Endodermal cell (in vitro differentiated cells): ENCODE measurements at regions not wholly inside any gene's neighbourhood (a gene's known extent, or its start where the extent isn't known, plus 50 kb on each side); places are given as distances from the start of the nearest gene placed in this dataset.

Experiments used
- DNase-seq: peaks from one replicate; pipeline ENCODE4 v3.0.0-alpha.2; 2017
- H3K27ac ChIP-seq: 2 replicates; pipeline ENCODE4 v1.5.1; 2013; ENCODE audit warnings: mild to moderate bottlenecking, low read depth, low read length, moderate library complexity
- H3K27me3 ChIP-seq: 2 replicates; pipeline ENCODE4 v1.6.1; 2013; ENCODE audit warnings: mild to moderate bottlenecking, low read length, moderate library complexity; ENCODE audit not compliant: insufficient read depth, control insufficient read depth, poor library complexity, severe bottlenecking
- H3K36me3 ChIP-seq: 2 replicates; pipeline ENCODE4 v1.7.0; 2013; ENCODE audit warnings: mild to moderate bottlenecking, low read length, moderate library complexity; ENCODE audit not compliant: control insufficient read depth, insufficient read depth
- H3K4me1 ChIP-seq: one replicate; pipeline ENCODE4 v1.7.0; 2013; ENCODE audit warnings: low read length; ENCODE audit not compliant: control insufficient read depth, insufficient read depth
- H3K4me3 ChIP-seq: 2 replicates; pipeline ENCODE4 v1.5.1; 2013; ENCODE audit warnings: mild to moderate bottlenecking, low read length, moderate library complexity
- H3K9ac ChIP-seq: 2 replicates; pipeline ENCODE4 v1.6.1; 2013; ENCODE audit warnings: mild to moderate bottlenecking, low read length, moderate library complexity; ENCODE audit not compliant: poor library complexity, severe bottlenecking; ENCODE audit errors: extremely low read depth
- H3K9me3 ChIP-seq: 2 replicates; pipeline ENCODE4 v1.6.1; 2013; ENCODE audit warnings: mild to moderate bottlenecking, low read length, moderate library complexity; ENCODE audit not compliant: control insufficient read depth
- H3K27ac Mint-ChIP-seq: 2 replicates; pipeline ENCODE4 v1.8.0; 2020; ENCODE audit warnings: mixed read lengths
- H3K27me3 Mint-ChIP-seq: 2 replicates; pipeline ENCODE4 v1.8.0; 2021; ENCODE audit warnings: mild to moderate bottlenecking, mixed read lengths; ENCODE audit not compliant: insufficient read depth
- H3K36me3 Mint-ChIP-seq: 2 replicates; pipeline ENCODE4 v1.8.0; 2020; ENCODE audit warnings: low read depth, mixed read lengths
- H3K4me1 Mint-ChIP-seq: 2 replicates; pipeline ENCODE4 v1.8.0; 2020; ENCODE audit warnings: mixed read lengths
- H3K4me3 Mint-ChIP-seq: 2 replicates; pipeline ENCODE4 v1.8.0; 2020; ENCODE audit warnings: mild to moderate bottlenecking, moderate library complexity, mixed read lengths
- H3K9me3 Mint-ChIP-seq: 2 replicates; pipeline ENCODE4 v1.8.0; 2020; ENCODE audit warnings: mild to moderate bottlenecking, mixed read lengths
- WGBS, 2 experiments: methylation state at CpG; one replicate each; pipeline versions ENCODE4 v1.1.5 to v1.1.7; 2013; ENCODE audit warnings: missing lambda C conversion rate in 2 of 2, mixed read lengths in 1 of 2; ENCODE audit not compliant: insufficient coverage in 1 of 2, insufficient read length in 1 of 2; 5-methylcytosine and 5-hydroxymethylcytosine counted together
- TF ChIP-seq, protein P1 (sequence below): fragments of 200-600 bp; sonication (generic); conservative IDR thresholded peaks from 2 replicates; pipeline ENCODE4 v1.5.0; 2021; ENCODE audit warnings: antibody characterized with exemption, mild to moderate bottlenecking

DNA sequence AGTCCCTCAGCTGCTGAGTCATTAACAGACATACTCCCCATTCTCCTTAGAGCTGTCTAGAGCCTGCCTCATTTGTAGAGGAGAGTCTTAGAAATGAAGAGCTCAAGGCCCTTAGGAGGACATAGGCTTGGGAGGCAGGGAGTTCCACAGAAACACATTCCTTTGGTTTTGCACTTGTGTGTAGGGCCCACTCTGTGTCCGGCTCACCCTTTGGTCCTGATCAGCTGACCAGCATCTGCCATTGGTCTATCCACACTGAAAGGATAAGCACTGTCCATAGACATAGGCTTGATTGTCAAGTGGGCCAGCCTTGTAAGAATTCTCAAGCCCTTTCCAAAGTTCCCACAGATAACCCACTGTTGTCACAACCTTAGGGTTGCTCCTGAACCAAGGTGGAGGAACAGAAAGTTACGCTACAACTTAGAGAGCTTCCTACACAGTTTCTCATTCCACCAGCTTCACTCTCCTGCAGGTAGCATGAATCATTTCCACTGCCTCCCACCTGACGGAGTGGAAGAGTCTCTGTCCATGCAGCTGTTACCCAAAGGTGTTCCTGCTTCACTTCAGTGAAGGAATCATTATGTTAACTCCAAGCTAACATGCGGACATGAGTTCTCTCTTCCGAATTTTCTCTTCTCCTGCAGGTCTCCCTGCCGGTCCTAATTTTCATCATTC, 96.1 kb downstream of the TNFSF18 start:
- Histone ChIP-seq H3K4me3 (no peak overlapping the region), H3K4me1 (peaks cover 7% of the 10 kb centered on the region), H3K9me3 (no peaks in the 10 kb centered on the region), H3K9ac (no peak overlapping the region), H3K27ac (no peak overlapping the region), H3K27me3 (no peaks in the 10 kb centered on the region), H3K36me3 (no peaks in the 10 kb centered on the region)
- no peaks in the 10 kb centered on the region for H3K27me3 Mint-ChIP-seq
- WGBS, 2 experiments, result 90 to 100% methylated on average over 3 to 6 of the region's 6 CpGs
- H3K36me3 Mint-ChIP-seq, result no peaks in the 10 kb centered on the region
- no peak overlapping the region for H3K4me3 Mint-ChIP-seq
- no peak for DNase-seq
- no peaks in the 10 kb centered on the region for H3K9me3 Mint-ChIP-seq
- no peak overlapping the region for H3K27ac Mint-ChIP-seq
- TF ChIP-seq, protein P1, sequence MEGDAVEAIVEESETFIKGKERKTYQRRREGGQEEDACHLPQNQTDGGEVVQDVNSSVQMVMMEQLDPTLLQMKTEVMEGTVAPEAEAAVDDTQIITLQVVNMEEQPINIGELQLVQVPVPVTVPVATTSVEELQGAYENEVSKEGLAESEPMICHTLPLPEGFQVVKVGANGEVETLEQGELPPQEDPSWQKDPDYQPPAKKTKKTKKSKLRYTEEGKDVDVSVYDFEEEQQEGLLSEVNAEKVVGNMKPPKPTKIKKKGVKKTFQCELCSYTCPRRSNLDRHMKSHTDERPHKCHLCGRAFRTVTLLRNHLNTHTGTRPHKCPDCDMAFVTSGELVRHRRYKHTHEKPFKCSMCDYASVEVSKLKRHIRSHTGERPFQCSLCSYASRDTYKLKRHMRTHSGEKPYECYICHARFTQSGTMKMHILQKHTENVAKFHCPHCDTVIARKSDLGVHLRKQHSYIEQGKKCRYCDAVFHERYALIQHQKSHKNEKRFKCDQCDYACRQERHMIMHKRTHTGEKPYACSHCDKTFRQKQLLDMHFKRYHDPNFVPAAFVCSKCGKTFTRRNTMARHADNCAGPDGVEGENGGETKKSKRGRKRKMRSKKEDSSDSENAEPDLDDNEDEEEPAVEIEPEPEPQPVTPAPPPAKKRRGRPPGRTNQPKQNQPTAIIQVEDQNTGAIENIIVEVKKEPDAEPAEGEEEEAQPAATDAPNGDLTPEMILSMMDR, result no peak
- peaks cover 19% of the 10 kb centered on the region for H3K4me1 Mint-ChIP-seq

DNA sequence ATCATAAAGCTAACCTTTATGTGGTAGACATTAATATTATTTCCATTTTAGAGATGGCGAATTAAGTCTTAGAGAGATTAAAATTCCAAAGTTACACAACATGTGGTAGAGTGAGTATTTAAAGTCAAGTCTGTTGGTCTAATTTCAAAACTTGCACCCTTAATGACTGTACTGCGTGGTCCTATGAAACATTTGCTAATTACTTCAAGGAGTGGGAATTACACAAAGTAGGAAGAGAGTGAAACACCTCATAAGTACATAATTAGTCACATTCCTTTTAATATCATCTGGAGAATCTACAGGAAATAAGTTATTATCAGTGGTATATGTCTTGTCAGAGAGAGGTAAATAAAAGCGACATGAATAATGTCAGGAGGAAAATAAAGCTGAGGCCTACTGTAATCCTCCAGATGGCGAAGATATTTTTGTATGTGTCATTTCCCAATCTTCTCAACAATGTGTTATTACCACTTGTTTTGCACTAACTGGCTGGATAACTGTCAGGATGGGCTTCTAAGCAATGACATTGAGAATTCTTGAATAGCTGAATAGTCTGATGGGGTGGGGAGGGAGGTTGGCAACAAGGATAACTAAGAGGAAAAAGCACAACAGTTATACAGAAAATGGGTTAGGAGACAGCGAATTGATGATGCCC, 95.5 kb downstream of the TNFSF18 start:
- Histone ChIP-seq H3K4me1 (peaks cover 7% of the 10 kb centered on the region), H3K9ac (no peak overlapping the region), H3K4me3 (no peak overlapping the region), H3K36me3 (no peaks in the 10 kb centered on the region), H3K27ac (no peak overlapping the region), H3K27me3 (no peaks in the 10 kb centered on the region), H3K9me3 (no peaks in the 10 kb centered on the region)
- no peak overlapping the region for H3K4me3 Mint-ChIP-seq
- no peaks in the 10 kb centered on the region for H3K9me3 Mint-ChIP-seq
- H3K27me3 Mint-ChIP-seq, result no peaks in the 10 kb centered on the region
- H3K27ac Mint-ChIP-seq, result no peak overlapping the region
- TF ChIP-seq, protein P1, result no peak
- no peaks in the 10 kb centered on the region for H3K36me3 Mint-ChIP-seq
- H3K4me1 Mint-ChIP-seq, result peaks cover 19% of the 10 kb centered on the region
- 94 to 100% methylated on average over 2 to 5 of the region's 5 CpGs for WGBS, 2 experiments
- DNase-seq, result no peak

DNA sequence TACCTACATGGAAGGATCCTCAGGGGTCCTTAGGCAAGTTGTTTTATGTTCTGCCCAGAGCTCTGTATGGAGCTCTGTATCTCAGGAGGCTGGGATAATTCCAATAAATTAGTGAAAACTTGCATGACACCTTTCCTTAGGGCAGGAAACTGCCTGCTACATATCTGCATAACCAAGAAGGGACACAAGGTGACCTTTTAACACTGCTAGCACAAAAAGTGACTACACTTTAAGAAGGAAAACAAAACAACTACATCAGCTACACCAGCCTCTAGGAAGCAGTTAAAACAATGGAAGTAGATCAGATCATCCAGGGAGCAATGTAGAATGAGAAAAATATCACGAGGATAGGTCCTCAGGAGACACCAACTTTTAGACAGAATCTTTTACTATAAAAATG, 93.9 kb downstream of the TNFSF18 start:
- no peaks in the 10 kb centered on the region for H3K9me3 ChIP-seq
- no peaks in the 10 kb centered on the region for H3K27me3 ChIP-seq
- H3K36me3 Mint-ChIP-seq, result no peaks in the 10 kb centered on the region
- peaks cover 12% of the 10 kb centered on the region for H3K4me1 Mint-ChIP-seq
- no peak overlapping the region for H3K4me3 Mint-ChIP-seq
- peaks cover 3% of the 10 kb centered on the region for H3K4me1 ChIP-seq
- no peaks in the 10 kb centered on the region for H3K9me3 Mint-ChIP-seq
- H3K27ac Mint-ChIP-seq, result no peak overlapping the region
- no peaks in the 10 kb centered on the region for H3K36me3 ChIP-seq
- H3K27ac ChIP-seq, result no peak overlapping the region
- no peak overlapping the region for H3K4me3 ChIP-seq
- no peak for DNase-seq
- no peak overlapping the region for H3K9ac ChIP-seq
- TF ChIP-seq, protein P1, result no peak
- WGBS, 2 experiments, result 78 to 87% methylated on average over 1 of the region's 1 CpG
- H3K27me3 Mint-ChIP-seq, result no peaks in the 10 kb centered on the region
